Osteocyte (in vitro differentiated cells): ENCODE measurements at regions not wholly inside any gene's neighbourhood (a gene's known extent, or its start where the extent isn't known, plus 50 kb on each side); places are given as distances from the start of the nearest gene placed in this dataset.
"Not testable (repeated sequence)": the region's sequence is repeated elsewhere in the genome, so short reads cannot be mapped to it uniquely, and the experiment has no call there.

Source experiments
- DNase-seq: peaks from one replicate; pipeline ENCODE4 v3.0.0; 2021; ENCODE audit warnings: mixed read lengths; ENCODE audit not compliant: unreplicated experiment; ENCODE audit errors: extremely low spot score
- H3K27ac Mint-ChIP-seq: one replicate; pipeline ENCODE4 v1.8.0; 2021; ENCODE audit warnings: mild to moderate bottlenecking, mixed read lengths; ENCODE audit not compliant: unreplicated experiment
- H3K27me3 Mint-ChIP-seq: one replicate; pipeline ENCODE4 v1.8.0; 2021; ENCODE audit warnings: mixed read lengths; ENCODE audit not compliant: unreplicated experiment
- H3K36me3 Mint-ChIP-seq: one replicate; pipeline ENCODE4 v1.8.0; 2021; ENCODE audit warnings: mixed read lengths; ENCODE audit not compliant: unreplicated experiment
- H3K4me1 Mint-ChIP-seq: one replicate; pipeline ENCODE4 v1.8.0; 2021; ENCODE audit warnings: mixed read lengths; ENCODE audit not compliant: unreplicated experiment
- H3K4me3 Mint-ChIP-seq: one replicate; pipeline ENCODE4 v1.8.0; 2021; ENCODE audit warnings: mild to moderate bottlenecking, moderate library complexity, mixed read lengths; ENCODE audit not compliant: unreplicated experiment
- H3K9me3 Mint-ChIP-seq: one replicate; pipeline ENCODE4 v1.8.0; 2021; ENCODE audit warnings: mixed read lengths; ENCODE audit not compliant: unreplicated experiment
- TF ChIP-seq, protein P1 (sequence below): fragments of 200-600 bp; sonication (generic); IDR thresholded peaks from 2 replicates; pipeline ENCODE4 v1.5.0; 2021; ENCODE audit warnings: antibody characterized with exemption, mild to moderate bottlenecking, moderate library complexity

DNA sequence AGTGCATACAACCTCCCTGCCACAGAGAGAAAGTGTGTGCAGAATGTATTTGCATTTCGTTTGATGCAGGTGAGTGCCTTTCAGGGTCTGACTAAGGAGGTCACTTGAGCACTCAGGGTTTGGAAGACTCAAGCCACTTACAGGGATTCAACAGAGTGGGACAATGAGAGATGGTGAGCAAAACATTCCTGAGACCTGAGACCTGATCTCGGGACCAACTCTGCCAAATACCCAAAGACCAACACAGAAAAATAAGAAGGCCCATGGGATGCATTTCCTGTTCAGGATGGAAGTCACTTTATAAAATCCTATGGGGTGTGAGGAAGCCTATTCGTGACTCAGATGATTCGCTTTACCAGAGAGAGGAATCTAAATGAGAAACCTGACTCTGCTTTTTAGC, 65.2 kb upstream of the LARGE1 start:
- no peaks in the 10 kb centered on the region for H3K27me3 Mint-ChIP-seq
- peaks cover 9% of the 10 kb centered on the region for H3K9me3 Mint-ChIP-seq
- no peak for DNase-seq
- H3K4me1 Mint-ChIP-seq = no peaks in the 10 kb centered on the region
- no peak overlapping the region for H3K27ac Mint-ChIP-seq
- no peak overlapping the region for H3K4me3 Mint-ChIP-seq
- TF ChIP-seq, protein P1, sequence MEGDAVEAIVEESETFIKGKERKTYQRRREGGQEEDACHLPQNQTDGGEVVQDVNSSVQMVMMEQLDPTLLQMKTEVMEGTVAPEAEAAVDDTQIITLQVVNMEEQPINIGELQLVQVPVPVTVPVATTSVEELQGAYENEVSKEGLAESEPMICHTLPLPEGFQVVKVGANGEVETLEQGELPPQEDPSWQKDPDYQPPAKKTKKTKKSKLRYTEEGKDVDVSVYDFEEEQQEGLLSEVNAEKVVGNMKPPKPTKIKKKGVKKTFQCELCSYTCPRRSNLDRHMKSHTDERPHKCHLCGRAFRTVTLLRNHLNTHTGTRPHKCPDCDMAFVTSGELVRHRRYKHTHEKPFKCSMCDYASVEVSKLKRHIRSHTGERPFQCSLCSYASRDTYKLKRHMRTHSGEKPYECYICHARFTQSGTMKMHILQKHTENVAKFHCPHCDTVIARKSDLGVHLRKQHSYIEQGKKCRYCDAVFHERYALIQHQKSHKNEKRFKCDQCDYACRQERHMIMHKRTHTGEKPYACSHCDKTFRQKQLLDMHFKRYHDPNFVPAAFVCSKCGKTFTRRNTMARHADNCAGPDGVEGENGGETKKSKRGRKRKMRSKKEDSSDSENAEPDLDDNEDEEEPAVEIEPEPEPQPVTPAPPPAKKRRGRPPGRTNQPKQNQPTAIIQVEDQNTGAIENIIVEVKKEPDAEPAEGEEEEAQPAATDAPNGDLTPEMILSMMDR = no peak
- H3K36me3 Mint-ChIP-seq = no peaks in the 10 kb centered on the region

DNA sequence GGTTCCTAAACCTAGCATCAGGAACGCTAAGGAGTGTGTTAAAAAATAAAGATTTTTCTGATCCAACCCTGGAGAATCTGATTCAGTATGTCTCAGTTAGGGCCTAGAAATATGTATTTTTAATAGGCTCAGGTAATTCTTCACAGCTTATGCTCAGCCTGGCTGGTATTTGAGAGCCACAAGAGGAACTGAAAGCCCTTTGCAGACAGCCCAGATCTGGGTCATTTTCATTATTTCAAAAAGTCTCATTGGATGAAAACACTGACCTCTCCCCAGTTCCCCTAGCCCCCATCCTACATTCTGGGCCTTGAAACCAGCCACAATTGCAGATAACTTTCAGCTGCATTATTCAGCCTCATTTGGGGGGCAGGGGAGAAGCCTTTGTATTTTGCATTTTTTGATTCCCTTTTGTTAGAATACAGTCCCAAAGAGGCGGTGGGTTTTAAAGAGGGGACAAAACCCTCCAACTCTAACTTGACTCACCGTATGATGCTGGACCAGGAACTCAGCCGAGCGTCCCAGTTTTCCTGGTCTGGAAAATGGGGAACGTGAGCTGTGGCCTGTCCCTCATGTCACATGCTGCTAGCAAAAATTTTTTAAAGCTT, 66.0 kb upstream of the LARGE1 start:
- H3K27me3 Mint-ChIP-seq = no peaks in the 10 kb centered on the region
- H3K4me3 Mint-ChIP-seq = no peak overlapping the region
- H3K9me3 Mint-ChIP-seq = peaks cover 9% of the 10 kb centered on the region
- DNase-seq = no peak
- H3K27ac Mint-ChIP-seq = no peak overlapping the region
- no peaks in the 10 kb centered on the region for H3K4me1 Mint-ChIP-seq
- TF ChIP-seq, protein P1 = no peak
- H3K36me3 Mint-ChIP-seq = no peaks in the 10 kb centered on the region

DNA sequence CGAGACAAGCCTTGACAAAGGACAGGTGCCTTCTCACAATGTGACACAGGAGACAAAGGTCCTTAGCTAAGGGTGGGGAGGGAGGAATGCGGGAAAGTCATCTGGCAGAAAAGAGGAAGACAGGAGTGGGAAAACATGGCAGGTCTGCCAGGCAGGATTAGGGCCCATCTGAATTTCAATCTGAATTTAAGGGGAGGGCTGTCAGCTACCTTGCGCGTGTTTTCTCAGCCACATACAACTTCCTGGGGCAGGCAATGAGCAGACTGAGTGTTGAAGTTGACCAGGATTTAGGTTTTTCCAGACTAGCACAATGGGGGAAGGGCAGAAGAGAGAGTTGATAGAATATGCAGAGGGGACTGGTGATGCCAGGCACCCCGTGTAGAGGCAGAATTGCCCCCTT, 66.7 kb upstream of the LARGE1 start:
- Mint-ChIP-seq H3K27me3 (no peaks in the 10 kb centered on the region), H3K36me3 (no peaks in the 10 kb centered on the region), H3K27ac (no peak overlapping the region), H3K4me1 (no peaks in the 10 kb centered on the region), H3K9me3 (peaks cover 9% of the 10 kb centered on the region), H3K4me3 (no peak overlapping the region)
- TF ChIP-seq, protein P1 = no peak
- DNase-seq = no peak

- not testable (repeated sequence) for DNase-seq, H3K36me3 Mint-ChIP-seq, H3K4me1 Mint-ChIP-seq, H3K4me3 Mint-ChIP-seq, H3K27me3 Mint-ChIP-seq, H3K27ac Mint-ChIP-seq, H3K9me3 Mint-ChIP-seq
These were observed 69.0 kb upstream of the LARGE1 start for GRCh38 chr22:33989263-33989662.

DNA sequence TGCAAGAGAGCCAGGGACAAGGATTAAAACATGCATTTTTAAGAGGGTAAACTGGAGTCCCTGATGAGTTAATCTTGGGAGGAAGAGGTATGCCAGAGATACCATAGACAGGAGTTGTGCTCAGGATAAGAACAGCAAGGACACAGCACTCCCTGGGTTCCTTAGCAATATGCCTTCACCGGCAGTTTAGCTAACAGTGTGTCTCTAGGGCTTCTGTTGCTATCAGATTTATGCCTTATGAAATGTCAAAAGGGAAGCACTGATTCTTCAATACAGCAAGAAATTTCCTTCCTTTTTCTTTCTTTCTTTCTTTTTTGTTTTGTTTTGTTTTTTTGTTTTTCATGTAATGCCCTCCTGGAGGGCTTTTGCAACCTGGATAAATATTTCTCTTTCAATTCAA, 71.3 kb upstream of the LARGE1 start:
- H3K9me3 Mint-ChIP-seq = peaks cover 15% of the 10 kb centered on the region
- H3K27me3 Mint-ChIP-seq = no peaks in the 10 kb centered on the region
- no peaks in the 10 kb centered on the region for H3K4me1 Mint-ChIP-seq
- no peaks in the 10 kb centered on the region for H3K36me3 Mint-ChIP-seq
- no peak overlapping the region for H3K27ac Mint-ChIP-seq
- H3K4me3 Mint-ChIP-seq = no peak overlapping the region
- no peak for DNase-seq
- TF ChIP-seq, protein P1 = no peak

DNA sequence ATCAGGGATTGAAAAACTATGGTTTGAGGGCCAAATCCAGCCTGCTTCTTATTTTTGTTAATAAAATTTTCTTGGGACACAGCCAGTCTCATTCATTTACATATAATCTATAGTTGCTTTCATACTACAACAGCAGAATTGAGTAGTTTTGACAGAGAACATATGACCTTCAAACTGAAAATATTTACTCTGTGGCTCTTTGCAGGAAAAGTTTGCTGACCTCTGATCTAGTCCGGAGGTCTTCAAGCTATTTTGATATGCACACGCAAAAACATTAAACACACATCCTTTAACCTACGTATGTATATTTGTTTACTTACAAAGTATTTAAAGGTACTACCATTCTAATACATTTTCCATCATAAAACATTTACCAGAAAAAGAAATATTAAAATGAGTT, 76.5 kb upstream of the LARGE1 start:
- Mint-ChIP-seq H3K4me3 (no peak overlapping the region), H3K9me3 (peaks cover 42% of the 10 kb centered on the region), H3K27me3 (no peaks in the 10 kb centered on the region), H3K36me3 (no peaks in the 10 kb centered on the region), H3K27ac (no peak overlapping the region), H3K4me1 (no peaks in the 10 kb centered on the region)
- TF ChIP-seq, protein P1 = no peak
- no peak for DNase-seq
